ENCODE measurements at regions not wholly inside any gene's neighbourhood (a gene's known extent, or its start where the extent isn't known, plus 50 kb on each side); places are given as distances from the start of the nearest gene placed in this dataset.

DNA sequence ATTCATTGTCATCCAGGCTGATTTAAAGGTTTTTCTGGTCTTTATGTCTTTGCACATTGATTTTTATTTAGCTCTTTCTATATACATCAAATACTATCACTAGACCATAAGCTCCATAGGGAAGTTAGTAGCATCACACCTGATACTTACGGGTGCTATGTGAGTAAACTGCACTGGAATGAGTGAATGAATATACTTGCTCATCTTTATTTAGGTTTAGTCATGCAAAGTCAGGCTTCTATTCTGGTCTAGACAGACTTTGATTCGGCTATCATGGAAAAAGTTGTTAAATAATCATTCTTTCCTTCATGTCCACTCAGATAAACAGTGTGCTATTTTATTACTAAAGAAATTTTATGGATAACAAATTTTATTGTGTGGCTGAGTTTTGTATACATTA lies 457.8 kb upstream of the PCDH7 start:
- H3K79me2 ChIP-seq (ENCODE audit: control insufficient read depth in 1 of 2, insufficient read depth in 2 of 2, low read length in 2 of 2), result no peaks in the 10 kb centered on the region
- no peak overlapping the region for H3K9ac ChIP-seq (replicated peaks in 1 of 4; ENCODE audit: extremely low read depth in 1 of 4, low read depth in 3 of 4, low read length in 3 of 4)
- FAIRE-seq, result no peak
- H3K4ac ChIP-seq (replicated peaks; ENCODE audit: insufficient read length, low read depth, low read length), result no peak overlapping the region
- 92% methylated on average over 2 of the region's 2 CpGs; no CpG with 5 or more reads in 1 of the 2 experiments for WGBS, 2 experiments (ENCODE audit: extremely low coverage in 1 of 2, insufficient coverage in 1 of 2, insufficient read length in 1 of 2, insufficient replicate concordance in 2 of 2, low coverage in 1 of 2, low lambda C conversion rate in 2 of 2, missing lambda C conversion rate in 1 of 2)
- no peak overlapping the region for H3K14ac ChIP-seq (ENCODE audit: insufficient read length)
- no peaks in the 10 kb centered on the region for H4K20me1 ChIP-seq (replicated peaks in 1 of 2; ENCODE audit: control insufficient read depth in 1 of 2, insufficient read depth in 2 of 2, low read length in 2 of 2)
- no peak overlapping the region for H3K18ac ChIP-seq (ENCODE audit: extremely low read depth, low read length)
- POLR2A ChIA-PET (ENCODE audit: partially characterized antibody), result no interaction called here
- no peaks in the 10 kb centered on the region for H3K27me3 ChIP-seq (replicated peaks in 1 of 4; ENCODE audit: control insufficient read depth in 3 of 4, extremely low read depth in 1 of 4, insufficient read depth in 3 of 4, low read length in 3 of 4)
- H2AK5ac ChIP-seq (ENCODE audit: low read depth, low read length), result no peak overlapping the region
- peaks cover 0 to 4% of the 10 kb centered on the region in 2 experiments; a peak in 1 of 4 replicates for H3K9me3 ChIP-seq (ENCODE audit: insufficient read depth in 2 of 2, low read depth in 1 of 2, low read length in 1 of 2)
- no peak overlapping the region for H2BK12ac ChIP-seq (ENCODE audit: low read depth, low read length)
- CTCF ChIA-PET (ENCODE audit: partially characterized antibody), result interaction anchor here (1.4 kb wide), 1 partner anchor 107 kb away, joined by 5 read pairs; no protein-coding TSS in a partner anchor
- no peak overlapping the region for H3K23ac ChIP-seq (ENCODE audit: insufficient read length)
- H2BK20ac ChIP-seq (ENCODE audit: low read length), result no peak overlapping the region
- H3K4me3 ChIP-seq (ENCODE audit: extremely low read depth in 1 of 4, insufficient read depth in 2 of 4, low read depth in 3 of 4, low read length in 4 of 4), result no peak overlapping the region
- H4K8ac ChIP-seq (ENCODE audit: extremely low read depth, insufficient read depth, low read length), result no peak overlapping the region
- H3K56ac ChIP-seq (replicated peaks; ENCODE audit: insufficient read length, low read depth, low read length), result no peak overlapping the region
- no peak overlapping the region for H2BK5ac ChIP-seq (ENCODE audit: low read depth, low read length)
- H3K4me2 ChIP-seq (ENCODE audit: insufficient read depth in 1 of 2, low read depth in 2 of 2, low read length in 2 of 2), result no peak overlapping the region
- no peak overlapping the region for H4K91ac ChIP-seq (replicated peaks; ENCODE audit: insufficient read length, low read length)
- no peak overlapping the region for H2BK120ac ChIP-seq (replicated peaks; ENCODE audit: low read depth, low read length)
- H3K4me1 ChIP-seq (replicated peaks in 1 of 4; ENCODE audit: control insufficient read depth in 3 of 4, insufficient read depth in 4 of 4, low read length in 3 of 4), result no peaks in the 10 kb centered on the region
- DNase-seq (ENCODE audit: low read depth in 1 of 2, low spot score in 2 of 2), result no peak
- no peaks in the 10 kb centered on the region for H3K23me2 ChIP-seq (ENCODE audit: low read depth, low read length)
- no peaks in the 10 kb centered on the region for H3K36me3 ChIP-seq (ENCODE audit: control insufficient read depth in 2 of 4, insufficient read depth in 4 of 4, low read length in 3 of 4)
- no peak overlapping the region for H2AFZ ChIP-seq (ENCODE audit: low read length)
- H4K5ac ChIP-seq (ENCODE audit: insufficient read length, low read depth, low read length), result no peak overlapping the region
- no peaks in the 10 kb centered on the region for H3K79me1 ChIP-seq (ENCODE audit: low read depth, low read length)
- no peak overlapping the region for H3K27ac ChIP-seq (ENCODE audit: low read depth, low read length)
- H2BK15ac ChIP-seq (ENCODE audit: low read length), result no peak overlapping the region
- TF ChIP-seq CHD2 (IDR thresholded peaks at IDR 0.05; ENCODE audit: low read length), result no peak
- no peak for TF ChIP-seq RBBP5 (IDR thresholded peaks at IDR 0.05; ENCODE audit: borderline replicate concordance, low read depth, low read length)
- TF ChIP-seq CBX5 (IDR thresholded peaks at IDR 0.05; ENCODE audit: low read depth, low read length), result no peak
- no peak for TF ChIP-seq MAFK (IDR thresholded peaks at IDR 0.05; ENCODE audit: low read depth, low read length)
- no peak for TF ChIP-seq NANOG (IDR thresholded peaks at IDR 0.05; ENCODE audit: insufficient read depth, low read depth, low read length, poor library complexity, severe bottlenecking)
- TF ChIP-seq POLR2A (IDR thresholded peaks at IDR 0.05; ENCODE audit: control extremely low read depth in 1 of 2, low read depth in 2 of 2, low read length in 2 of 2), result no peak
- TF ChIP-seq ZNF274 (IDR thresholded peaks at IDR 0.05; ENCODE audit: borderline replicate concordance, extremely low read depth, low read length), result no peak
